HepG2 (cell line): ENCODE measurements at regions not wholly inside any gene's neighbourhood (a gene's known extent, or its start where the extent isn't known, plus 50 kb on each side); places are given as distances from the start of the nearest gene placed in this dataset.

Experiments used
- ATAC-seq: fragments of 200-7000 bp; cut with Tn5 transposase; 3 replicates; pipeline ENCODE4 v1.9.1; 2020; ENCODE audit warnings: mild to moderate bottlenecking, moderate library complexity
- BruUV-seq: library from RNA; stranded (reverse); fragments of 400-500 nt; replicated peaks from 2 replicates; lab custom pipeline; 2021; lab: Mats Ljungman, UMichigan
- CTCF ChIA-PET: fragments of 300-600 bp; formaldehyde crosslinking; extraction: SDS; loops from one replicate; lab custom pipeline; 2021; ENCODE audit warnings: low total read pairs, inconsistent platforms, low intra/inter-chr PET ratio; lab: Yijun Ruan, JAX
- POLR2A ChIA-PET: fragments of 350-600 bp; sonication (Branson Sonifier 250); formaldehyde crosslinking; loops from one replicate; lab custom pipeline; 2020; ENCODE audit warnings: antibody characterized with exemption, inconsistent platforms; lab: Yijun Ruan, JAX
- DNase-seq: peaks from one replicate; pipeline ENCODE4 v3.0.0-alpha.2; 2015; ENCODE audit warnings: low spot score
- FAIRE-seq: peaks from 3 replicates; lab custom pipeline; 2011; peaks lifted over from hg19 to GRCh38; lab: Jason Lieb, UNC
- H2AFZ ChIP-seq: one replicate; pipeline ENCODE4 v1.6.1; 2011; ENCODE audit warnings: low read length, inconsistent platforms
- H3K27ac ChIP-seq: fragments of 300-600 bp; 3 replicates; pipeline ENCODE4 v1.8.0; 2011; ENCODE audit warnings: mixed run types, mild to moderate bottlenecking, mixed read lengths, low read length, inconsistent platforms; ENCODE audit not compliant: insufficient read depth; ENCODE audit errors: extremely low read length
- H3K27me3 ChIP-seq, 2 experiments: fragments of 200-600 bp in 1 of 2; 2 replicates in 1 of 2; 3 replicates in 1 of 2; pipeline versions ENCODE4 v1.6.0 to v1.8.0; 2011; ENCODE audit warnings: low read length in 2 of 2, mild to moderate bottlenecking in 2 of 2, moderate library complexity in 2 of 2, inconsistent platforms in 1 of 2; ENCODE audit not compliant: insufficient read depth in 2 of 2, control insufficient read depth in 1 of 2
- H3K36me3 ChIP-seq, 2 experiments: fragments of 200-600 bp in 1 of 2; replicated peaks in 1 of 2; 2 replicates in 1 of 2; 3 replicates in 1 of 2; pipeline versions ENCODE4 v1.5.1 to v1.8.0; 2011; ENCODE audit warnings: low read length in 2 of 2, inconsistent platforms in 1 of 2; ENCODE audit not compliant: insufficient read depth in 2 of 2, control insufficient read depth in 1 of 2
- H3K4me1 ChIP-seq: 2 replicates; pipeline ENCODE4 v1.5.1; 2012; ENCODE audit warnings: low read length, inconsistent platforms; ENCODE audit not compliant: insufficient read depth
- H3K4me2 ChIP-seq: 2 replicates; pipeline ENCODE4 v1.6.0; 2011; ENCODE audit warnings: low read depth, low read length, inconsistent platforms
- H3K4me3 ChIP-seq, 3 experiments: fragments of 200-600 bp in 1 of 3; sonication (generic), shearing (Covaris generic) in 1 of 3; replicated peaks in 1 of 3; 2 replicates each; pipeline ENCODE4 v1.5.1; 2011 to 2016; ENCODE audit warnings: low read length in 3 of 3, inconsistent platforms in 2 of 3, low read depth in 2 of 3, mild to moderate bottlenecking in 2 of 3, control low read depth in 1 of 3, mixed read lengths in 1 of 3; ENCODE audit not compliant: insufficient read depth in 1 of 3
- H3K79me2 ChIP-seq: one replicate; pipeline ENCODE4 v1.6.1; 2011; ENCODE audit warnings: low read length, inconsistent platforms; ENCODE audit not compliant: insufficient read depth
- H3K9ac ChIP-seq: 2 replicates; pipeline ENCODE4 v1.6.0; 2011; ENCODE audit warnings: mild to moderate bottlenecking, low read depth, low read length, inconsistent platforms; ENCODE audit not compliant: insufficient read depth
- H3K9me3 ChIP-seq: 2 replicates; pipeline ENCODE4 v1.5.1; 2012; ENCODE audit warnings: mild to moderate bottlenecking, low read length
- H4K20me1 ChIP-seq: 2 replicates; pipeline ENCODE4 v1.6.0; 2011; ENCODE audit warnings: inconsistent platforms, mild to moderate bottlenecking, low read length, moderate library complexity; ENCODE audit not compliant: insufficient read depth
- ARNT ChIP-seq: fragments of 450-650 bp; IDR thresholded peaks from 2 replicates; pipeline ENCODE4 v1.6.1; 2017
- ATF5 ChIP-seq: sonication (generic); formaldehyde crosslinking; IDR thresholded peaks from 2 replicates; pipeline ENCODE4 v1.4.0; 2020; ENCODE audit warnings: mild to moderate bottlenecking, low read depth, missing genetic modification reagents
- CBX2 ChIP-seq, 2 experiments: fragments of 200-600 bp in 1 of 2; sonication (generic); formaldehyde crosslinking in 1 of 2; IDR thresholded peaks; 2 replicates each; pipeline versions ENCODE4 v1.7.0 to v1.8.1; 2018 to 2022; ENCODE audit warnings: low read depth in 2 of 2, low read length in 1 of 2, mild to moderate bottlenecking in 1 of 2, missing genetic modification reagents in 1 of 2
- FOSL2 ChIP-seq: sonication (generic); formaldehyde crosslinking; IDR thresholded peaks from 2 replicates; pipeline ENCODE4 v1.4.0; 2020; ENCODE audit warnings: missing genetic modification reagents
- IKZF4 ChIP-seq: sonication (generic); formaldehyde crosslinking; IDR thresholded peaks from 2 replicates; pipeline ENCODE4 v1.5.1; 2020; ENCODE audit warnings: borderline replicate concordance, mild to moderate bottlenecking, low read depth, missing genetic modification reagents; ENCODE audit errors: not compliant biosample characterization
- NBN ChIP-seq: fragments of 450-650 bp; conservative IDR thresholded peaks from 2 replicates; pipeline ENCODE4 v1.6.1; 2017
- NFATC3 ChIP-seq: sonication (generic); formaldehyde crosslinking; IDR thresholded peaks from 2 replicates; pipeline ENCODE4 v1.5.1; 2020; ENCODE audit warnings: mild to moderate bottlenecking, missing genetic modification reagents
- NFKB2 ChIP-seq: sonication (generic); formaldehyde crosslinking; IDR thresholded peaks from 2 replicates; pipeline ENCODE4 v1.4.0; 2020; ENCODE audit warnings: missing genetic modification reagents, borderline replicate concordance
- PBX3 ChIP-seq: sonication (generic); formaldehyde crosslinking; IDR thresholded peaks from 2 replicates; pipeline ENCODE4 v1.8.1; 2023; ENCODE audit warnings: missing genetic modification reagents, inconsistent platforms, borderline replicate concordance
- RAD51 ChIP-seq: fragments of 450-650 bp; IDR thresholded peaks from 2 replicates; pipeline ENCODE4 v1.6.1; 2016; ENCODE audit warnings: borderline replicate concordance
- RFXAP ChIP-seq: sonication (generic); formaldehyde crosslinking; IDR thresholded peaks from 2 replicates; pipeline ENCODE4 v1.4.0; 2020; ENCODE audit warnings: missing genetic modification reagents, borderline replicate concordance
- SP140L ChIP-seq: sonication (generic); formaldehyde crosslinking; IDR thresholded peaks from 2 replicates; pipeline ENCODE4 v1.4.0; 2020; ENCODE audit warnings: missing genetic modification reagents, borderline replicate concordance
- SUZ12 ChIP-seq: fragments of 150-350 bp; IDR thresholded peaks from 2 replicates; pipeline ENCODE4 v1.6.1; 2014; ENCODE audit warnings: low read depth, low read length
- TCF7 ChIP-seq: sonication (generic); IDR thresholded peaks from 2 replicates; pipeline ENCODE4 v1.6.1; 2016; ENCODE audit warnings: antibody characterized with exemption, low read depth
- ZNF124 ChIP-seq: sonication (generic); formaldehyde crosslinking; IDR thresholded peaks from 2 replicates; pipeline ENCODE4 v1.4.0; 2020; ENCODE audit warnings: missing genetic modification reagents
- ZNF230 ChIP-seq: sonication (generic); formaldehyde crosslinking; IDR thresholded peaks from 2 replicates; pipeline ENCODE4 v1.4.0; 2020; ENCODE audit warnings: mild to moderate bottlenecking, missing genetic modification reagents
- ZXDC ChIP-seq: sonication (generic); formaldehyde crosslinking; IDR thresholded peaks from 2 replicates; pipeline ENCODE4 v1.5.0; 2020; ENCODE audit warnings: mild to moderate bottlenecking, missing genetic modification reagents
- WGBS: methylation state at CpG from one replicate; pipeline ENCODE4 v1.1.6; 2017; ENCODE audit warnings: low lambda C conversion rate; 5-methylcytosine and 5-hydroxymethylcytosine counted together
- in situ Hi-C: cut with HindIII; loops from 2 replicates; pipeline ENCODE4 v1.10.0; 2017; ENCODE audit warnings: low pct_unique_long_range_greater_than_20kb; ENCODE audit not compliant: extremely low pct_ligation_motif_present
- intact Hi-C: fragments of 100-400 bp; cut with micrococcal nuclease; formaldehyde crosslinking; loops from one replicate; pipeline ENCODE4 v1.10.0; 2022; ENCODE audit not compliant: unreplicated experiment

DNA sequence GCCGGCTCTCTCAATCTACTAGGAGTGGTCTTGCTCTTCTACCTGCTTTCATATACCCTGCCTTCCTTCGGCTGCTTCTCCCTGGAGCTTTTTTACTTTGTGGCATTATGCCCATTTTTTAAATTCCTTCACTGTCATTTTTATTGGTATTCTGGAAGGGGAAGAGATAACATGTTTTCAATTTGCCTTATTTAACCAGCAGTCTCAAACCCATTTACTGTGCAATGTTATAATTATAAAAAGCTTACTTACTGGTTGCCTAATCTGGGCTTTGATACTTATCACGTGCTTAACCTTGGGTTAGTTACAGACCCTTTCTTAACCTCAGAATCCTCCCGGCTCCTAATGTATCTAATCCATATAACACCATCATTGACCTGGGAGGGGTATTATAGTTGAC lies 128.1 kb downstream of the SIPA1L2 start:
- no peak for TF ChIP-seq SP140L
- TF ChIP-seq NFKB2: no peak
- no peak for TF ChIP-seq ZNF230 (CRISPR knock-in tag)
- no peak for TF ChIP-seq ZNF124 (CRISPR knock-in tag)
- no peak for TF ChIP-seq IKZF4 (CRISPR knock-in tag)
- no peak for TF ChIP-seq CBX2 (IDR thresholded peaks at IDR 0.05; ENCODE audit: low read depth, low read length)
- no peak for TF ChIP-seq CBX2 (CRISPR knock-in tag; IDR thresholded peaks at IDR 0.05; ENCODE audit: low read depth)
- no peak for TF ChIP-seq RAD51
- TF ChIP-seq ARNT: no peak
- no peak for TF ChIP-seq FOSL2
- ChIA-PET POLR2A (no interaction called here), CTCF (no interaction called here)
- Histone ChIP-seq H3K9ac (no peak overlapping the region), H2AFZ (no peak overlapping the region), H4K20me1 (no peaks in the 10 kb centered on the region), H3K36me3 (no peaks in the 10 kb centered on the region), H3K9me3 (no peaks in the 10 kb centered on the region), H3K4me1 (no peaks in the 10 kb centered on the region), H3K4me2 (no peak overlapping the region), H3K27me3 (peaks cover 0 to 9% of the 10 kb centered on the region in 2 experiments; a peak in 2 of 5 replicates), H3K79me2 (no peaks in the 10 kb centered on the region), H3K4me3 (no peak overlapping the region), H3K27ac (no peak overlapping the region)
- no TSS peak for BruUV-seq
- FAIRE-seq: no peak
- no peak for DNase-seq
- WGBS: 3% methylated on average over 4 of the region's 4 CpGs
- in situ Hi-C loops: no loop called here
- no peak for ATAC-seq
- intact Hi-C loops: no loop called here

DNA sequence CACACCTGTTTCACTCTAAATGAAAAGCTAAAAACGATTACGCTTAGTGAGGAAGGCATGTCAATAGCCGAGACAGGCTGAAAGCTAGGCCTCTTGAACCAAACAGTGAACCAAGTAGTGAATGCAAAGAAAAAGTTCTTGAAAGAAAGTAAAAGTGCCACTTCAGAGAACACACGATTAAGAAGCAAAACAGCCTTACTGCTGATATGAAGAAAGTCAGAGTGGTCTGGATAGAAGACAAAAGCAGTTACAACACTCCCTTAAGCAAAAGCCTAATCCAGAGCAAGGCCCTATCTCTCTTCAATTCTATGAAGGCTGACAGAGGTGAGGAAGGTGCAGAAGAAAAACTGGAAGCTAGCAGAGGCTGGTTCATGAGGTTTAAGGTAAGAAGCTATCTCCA lies 130.7 kb downstream of the SIPA1L2 start:
- Histone ChIP-seq H3K4me1 (no peaks in the 10 kb centered on the region), H3K27ac (no peak overlapping the region), H3K9ac (no peak overlapping the region), H3K27me3 (peaks cover 0 to 7% of the 10 kb centered on the region in 2 experiments; a peak in 2 of 5 replicates), H2AFZ (no peak overlapping the region), H3K79me2 (no peaks in the 10 kb centered on the region), H3K9me3 (no peaks in the 10 kb centered on the region), H4K20me1 (no peaks in the 10 kb centered on the region), H3K4me2 (no peak overlapping the region), H3K36me3 (no peaks in the 10 kb centered on the region), H3K4me3 (no peak overlapping the region)
- BruUV-seq: no TSS peak
- ChIA-PET POLR2A (no interaction called here), CTCF (no interaction called here)
- DNase-seq: no peak
- WGBS: 17% methylated on average over 4 of the region's 4 CpGs
- in situ Hi-C loops (no loop called here), intact Hi-C loops (no loop called here)
- FAIRE-seq: no peak
- ATAC-seq: no peak
- TF ChIP-seq ZXDC (CRISPR knock-in tag) (no peak), SUZ12 (no peak), ATF5 (CRISPR knock-in tag) (no peak), RFXAP (CRISPR knock-in tag) (no peak), NBN (no peak), PBX3 (no peak), NFATC3 (CRISPR knock-in tag) (no peak), TCF7 (no peak)
